ENCODE measurements at regions not wholly inside any gene's neighbourhood (a gene's known extent, or its start where the extent isn't known, plus 50 kb on each side); places are given as distances from the start of the nearest gene placed in this dataset.

DNA sequence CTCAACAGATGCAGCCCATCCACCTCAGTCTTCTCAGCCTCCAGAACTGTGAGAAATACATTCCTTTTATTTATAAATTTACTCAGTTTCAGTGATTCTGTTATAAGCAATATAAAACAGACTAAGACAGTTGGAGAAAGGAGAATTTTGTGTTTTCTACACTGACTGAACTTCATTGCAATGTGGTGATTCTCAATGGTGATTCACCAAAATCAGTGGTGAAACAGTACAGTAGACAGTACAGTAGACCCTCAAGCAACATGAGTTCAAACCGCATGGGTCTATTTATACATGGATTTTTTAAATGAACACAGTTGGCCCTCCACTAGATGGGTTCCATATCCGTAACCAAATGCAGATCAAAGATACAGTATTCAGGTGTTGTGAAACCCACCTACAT, 403.1 kb upstream of the TGFBR2 start:
- Histone ChIP-seq H3K27ac (no peak overlapping the region), H3K9me2 (replicated peaks; ENCODE audit: insufficient read depth) (no peaks in the 10 kb centered on the region), H2AFZ (no peak overlapping the region), H3K4me2 (no peak overlapping the region), H3K79me2 (no peaks in the 10 kb centered on the region), H3K4me1 (ENCODE audit: insufficient read depth) (peaks cover 6% of the 10 kb centered on the region), H4K20me1 (ENCODE audit: insufficient read depth, poor library complexity, severe bottlenecking) (no peaks in the 10 kb centered on the region), H3K27me3 (no peaks in the 10 kb centered on the region), H3K36me3 (replicated peaks; ENCODE audit: insufficient read depth, low read depth) (no peaks in the 10 kb centered on the region), H3K4me3 (no peak overlapping the region), H3K9me3 (ENCODE audit: low read depth) (no peaks in the 10 kb centered on the region)
- DNase-seq (ENCODE audit: low spot score) = no peak
- 100% methylated on average over 2 of the region's 2 CpGs for WGBS (ENCODE audit: low lambda C conversion rate, missing lambda C conversion rate)
- TF ChIP-seq, protein P1, sequence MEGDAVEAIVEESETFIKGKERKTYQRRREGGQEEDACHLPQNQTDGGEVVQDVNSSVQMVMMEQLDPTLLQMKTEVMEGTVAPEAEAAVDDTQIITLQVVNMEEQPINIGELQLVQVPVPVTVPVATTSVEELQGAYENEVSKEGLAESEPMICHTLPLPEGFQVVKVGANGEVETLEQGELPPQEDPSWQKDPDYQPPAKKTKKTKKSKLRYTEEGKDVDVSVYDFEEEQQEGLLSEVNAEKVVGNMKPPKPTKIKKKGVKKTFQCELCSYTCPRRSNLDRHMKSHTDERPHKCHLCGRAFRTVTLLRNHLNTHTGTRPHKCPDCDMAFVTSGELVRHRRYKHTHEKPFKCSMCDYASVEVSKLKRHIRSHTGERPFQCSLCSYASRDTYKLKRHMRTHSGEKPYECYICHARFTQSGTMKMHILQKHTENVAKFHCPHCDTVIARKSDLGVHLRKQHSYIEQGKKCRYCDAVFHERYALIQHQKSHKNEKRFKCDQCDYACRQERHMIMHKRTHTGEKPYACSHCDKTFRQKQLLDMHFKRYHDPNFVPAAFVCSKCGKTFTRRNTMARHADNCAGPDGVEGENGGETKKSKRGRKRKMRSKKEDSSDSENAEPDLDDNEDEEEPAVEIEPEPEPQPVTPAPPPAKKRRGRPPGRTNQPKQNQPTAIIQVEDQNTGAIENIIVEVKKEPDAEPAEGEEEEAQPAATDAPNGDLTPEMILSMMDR (IDR thresholded peaks at IDR 0.05; ENCODE audit: poor library complexity) = no peak
- no peak for TF ChIP-seq EZH2phosphoT487 (IDR thresholded peaks at IDR 0.05; ENCODE audit: low read depth, severe bottlenecking, unreplicated experiment)
- no peak for TF ChIP-seq EZH2 (IDR thresholded peaks at IDR 0.05; ENCODE audit: borderline replicate concordance)

DNA sequence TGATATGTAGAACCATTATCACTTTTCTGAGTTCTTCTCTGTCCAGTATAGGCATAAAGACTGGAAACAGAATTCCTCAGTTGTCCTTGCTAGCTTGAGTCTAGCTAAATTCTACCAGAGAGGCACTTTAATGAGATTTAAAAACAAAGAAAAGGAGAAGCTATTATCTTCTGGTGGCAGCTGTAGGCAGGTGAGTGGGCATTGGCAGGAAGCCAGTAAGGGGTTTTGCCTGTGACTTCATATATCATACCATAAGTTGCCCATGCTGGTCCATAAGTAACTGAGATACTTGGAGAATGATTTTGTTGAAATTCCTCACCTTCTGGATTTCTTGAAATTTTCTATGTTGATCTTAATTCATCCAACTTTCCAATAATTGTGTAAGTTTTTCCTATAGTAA, 402.3 kb upstream of the TGFBR2 start:
- no peak for DNase-seq (ENCODE audit: low spot score)
- Histone ChIP-seq H4K20me1 (ENCODE audit: insufficient read depth, poor library complexity, severe bottlenecking) (no peaks in the 10 kb centered on the region), H3K27me3 (no peaks in the 10 kb centered on the region), H2AFZ (no peak overlapping the region), H3K27ac (no peak overlapping the region), H3K4me1 (ENCODE audit: insufficient read depth) (no peaks in the 10 kb centered on the region), H3K79me2 (no peaks in the 10 kb centered on the region), H3K9me2 (replicated peaks; ENCODE audit: insufficient read depth) (no peaks in the 10 kb centered on the region), H3K4me2 (no peak overlapping the region), H3K9me3 (ENCODE audit: low read depth) (no peaks in the 10 kb centered on the region), H3K4me3 (no peak overlapping the region), H3K36me3 (replicated peaks; ENCODE audit: insufficient read depth, low read depth) (no peaks in the 10 kb centered on the region)
- TF ChIP-seq EZH2phosphoT487 (IDR thresholded peaks at IDR 0.05; ENCODE audit: low read depth, severe bottlenecking, unreplicated experiment) = no peak

DNA sequence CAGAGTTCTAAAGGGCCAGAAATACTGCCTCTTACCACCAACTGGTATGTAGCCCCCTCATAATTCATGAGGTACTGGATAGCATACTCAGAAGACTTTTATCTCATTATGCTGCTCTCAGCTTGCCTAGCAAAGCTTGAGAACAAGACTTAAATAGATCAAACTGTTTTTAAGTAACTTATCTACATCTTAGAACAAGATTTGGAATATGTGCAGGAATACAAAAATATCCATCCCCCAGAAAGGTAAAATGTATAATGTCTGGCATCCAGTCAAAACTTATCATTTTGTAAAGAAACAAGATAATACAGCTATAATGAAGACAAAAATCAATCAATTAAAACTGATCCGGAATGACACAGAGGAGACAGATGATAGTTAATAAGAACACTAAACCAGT, 400.4 kb upstream of the TGFBR2 start:
- H3K4me2 ChIP-seq = no peak overlapping the region
- no peaks in the 10 kb centered on the region for H3K27me3 ChIP-seq
- H3K36me3 ChIP-seq (replicated peaks; ENCODE audit: insufficient read depth, low read depth) = no peaks in the 10 kb centered on the region
- no peak overlapping the region for H3K27ac ChIP-seq
- no peaks in the 10 kb centered on the region for H4K20me1 ChIP-seq (ENCODE audit: insufficient read depth, poor library complexity, severe bottlenecking)
- H3K79me2 ChIP-seq = no peaks in the 10 kb centered on the region
- no peak overlapping the region for H2AFZ ChIP-seq
- no peaks in the 10 kb centered on the region for H3K9me2 ChIP-seq (replicated peaks; ENCODE audit: insufficient read depth)
- TF ChIP-seq EZH2 (IDR thresholded peaks at IDR 0.05; ENCODE audit: borderline replicate concordance) = no peak
- TF ChIP-seq EZH2phosphoT487 (IDR thresholded peaks at IDR 0.05; ENCODE audit: low read depth, severe bottlenecking, unreplicated experiment) = no peak
- TF ChIP-seq, protein P1 (IDR thresholded peaks at IDR 0.05; ENCODE audit: poor library complexity) = no peak
- no peak overlapping the region for H3K4me3 ChIP-seq
- 91% methylated on average over 1 of the region's 1 CpG for WGBS (ENCODE audit: low lambda C conversion rate, missing lambda C conversion rate)
- DNase-seq (ENCODE audit: low spot score) = no peak
- no peaks in the 10 kb centered on the region for H3K9me3 ChIP-seq (ENCODE audit: low read depth)
- H3K4me1 ChIP-seq (ENCODE audit: insufficient read depth) = no peaks in the 10 kb centered on the region

DNA sequence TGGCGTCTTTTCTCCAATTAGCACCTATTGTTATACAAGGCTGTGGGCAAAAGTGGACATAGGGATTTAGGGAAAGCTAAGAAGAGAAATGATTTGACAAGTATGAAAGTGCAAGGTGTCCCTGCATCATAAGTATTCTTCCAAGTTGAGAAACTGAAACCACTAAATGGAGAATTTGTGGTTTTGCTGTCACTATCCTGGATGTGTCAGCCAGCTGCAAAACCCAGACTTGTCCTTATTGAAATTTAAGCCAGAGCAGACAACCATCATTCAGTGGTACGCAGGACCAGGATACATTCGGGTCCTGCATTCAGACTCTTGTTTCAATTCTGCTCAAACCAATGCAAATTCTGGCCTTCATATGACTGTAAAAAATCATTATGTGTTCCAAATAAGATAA, 384.8 kb upstream of the TGFBR2 start:
- Histone ChIP-seq H3K4me1 (ENCODE audit: insufficient read depth) (no peaks in the 10 kb centered on the region), H3K36me3 (replicated peaks; ENCODE audit: insufficient read depth, low read depth) (no peaks in the 10 kb centered on the region), H3K27ac (no peak overlapping the region), H2AFZ (no peak overlapping the region), H4K20me1 (ENCODE audit: insufficient read depth, poor library complexity, severe bottlenecking) (no peaks in the 10 kb centered on the region), H3K9me2 (replicated peaks; ENCODE audit: insufficient read depth) (no peaks in the 10 kb centered on the region), H3K9me3 (ENCODE audit: low read depth) (no peaks in the 10 kb centered on the region), H3K27me3 (no peaks in the 10 kb centered on the region), H3K79me2 (no peaks in the 10 kb centered on the region), H3K4me2 (no peak overlapping the region), H3K4me3 (no peak overlapping the region)
- 93% methylated on average over 3 of the region's 3 CpGs for WGBS (ENCODE audit: low lambda C conversion rate, missing lambda C conversion rate)
- DNase-seq (ENCODE audit: low spot score) = no peak
- no peak for TF ChIP-seq EZH2phosphoT487 (IDR thresholded peaks at IDR 0.05; ENCODE audit: low read depth, severe bottlenecking, unreplicated experiment)

Data from hepatocyte (in vitro differentiated cells).